ENCODE measurements at regions not wholly inside any gene's neighbourhood (a gene's known extent, or its start where the extent isn't known, plus 50 kb on each side); places are given as distances from the start of the nearest gene placed in this dataset.

DNA sequence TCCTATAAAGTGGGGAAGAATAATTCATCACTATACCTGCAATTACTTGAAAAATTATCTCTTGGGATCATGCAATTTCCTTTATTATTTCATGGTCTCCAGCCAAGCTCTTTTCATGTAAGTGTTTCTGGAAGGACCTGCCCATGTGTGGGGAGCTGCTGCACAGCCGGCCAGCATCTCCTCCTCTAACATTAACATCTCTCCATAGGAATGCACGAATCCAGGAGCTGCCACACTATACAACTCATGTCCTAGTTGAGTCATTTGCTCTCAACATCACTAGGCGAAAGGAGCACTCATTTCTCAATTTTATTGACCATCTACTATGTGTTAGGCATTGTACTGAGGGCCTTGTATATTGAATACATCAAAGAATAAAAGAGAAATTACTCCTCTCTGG lies 144.3 kb upstream of the ERBB4 start:
- H3K4me3 ChIP-seq (replicated peaks; ENCODE audit: low read depth, low read length), result no peak overlapping the region
- TF ChIP-seq, protein P1, sequence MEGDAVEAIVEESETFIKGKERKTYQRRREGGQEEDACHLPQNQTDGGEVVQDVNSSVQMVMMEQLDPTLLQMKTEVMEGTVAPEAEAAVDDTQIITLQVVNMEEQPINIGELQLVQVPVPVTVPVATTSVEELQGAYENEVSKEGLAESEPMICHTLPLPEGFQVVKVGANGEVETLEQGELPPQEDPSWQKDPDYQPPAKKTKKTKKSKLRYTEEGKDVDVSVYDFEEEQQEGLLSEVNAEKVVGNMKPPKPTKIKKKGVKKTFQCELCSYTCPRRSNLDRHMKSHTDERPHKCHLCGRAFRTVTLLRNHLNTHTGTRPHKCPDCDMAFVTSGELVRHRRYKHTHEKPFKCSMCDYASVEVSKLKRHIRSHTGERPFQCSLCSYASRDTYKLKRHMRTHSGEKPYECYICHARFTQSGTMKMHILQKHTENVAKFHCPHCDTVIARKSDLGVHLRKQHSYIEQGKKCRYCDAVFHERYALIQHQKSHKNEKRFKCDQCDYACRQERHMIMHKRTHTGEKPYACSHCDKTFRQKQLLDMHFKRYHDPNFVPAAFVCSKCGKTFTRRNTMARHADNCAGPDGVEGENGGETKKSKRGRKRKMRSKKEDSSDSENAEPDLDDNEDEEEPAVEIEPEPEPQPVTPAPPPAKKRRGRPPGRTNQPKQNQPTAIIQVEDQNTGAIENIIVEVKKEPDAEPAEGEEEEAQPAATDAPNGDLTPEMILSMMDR (IDR thresholded peaks at IDR 0.05; ENCODE audit: low read length, missing control alignments), result no peak

DNA sequence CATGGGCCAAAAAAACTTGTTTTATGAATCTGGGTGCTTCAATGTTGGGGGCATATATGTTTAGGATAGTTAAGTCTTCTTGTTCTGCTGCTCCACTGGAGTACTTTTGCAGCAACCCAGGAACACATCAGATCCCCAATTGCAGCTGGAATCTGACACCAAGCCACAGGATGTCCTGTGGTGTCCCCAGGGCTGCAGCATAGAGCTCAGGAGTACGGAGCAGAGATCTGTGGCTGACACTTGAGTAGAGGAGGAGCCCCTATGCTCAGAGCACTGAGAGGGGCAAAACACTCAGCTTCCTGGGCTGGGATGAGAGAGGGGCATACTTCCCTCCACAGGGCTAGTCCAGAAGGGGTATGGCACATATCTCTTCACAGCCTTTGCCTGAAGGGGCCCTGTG lies 138.9 kb upstream of the ERBB4 start:
- TF ChIP-seq, protein P1 (IDR thresholded peaks at IDR 0.05; ENCODE audit: low read length, missing control alignments), result no peak
- no peak for DNase-seq (ENCODE audit: low read depth)
- no peak overlapping the region for H3K4me3 ChIP-seq (replicated peaks; ENCODE audit: low read depth, low read length)

More for the DNA sequence above, 144.3 kb upstream of the ERBB4 start:
- no peak for DNase-seq (ENCODE audit: low read depth)

DNA sequence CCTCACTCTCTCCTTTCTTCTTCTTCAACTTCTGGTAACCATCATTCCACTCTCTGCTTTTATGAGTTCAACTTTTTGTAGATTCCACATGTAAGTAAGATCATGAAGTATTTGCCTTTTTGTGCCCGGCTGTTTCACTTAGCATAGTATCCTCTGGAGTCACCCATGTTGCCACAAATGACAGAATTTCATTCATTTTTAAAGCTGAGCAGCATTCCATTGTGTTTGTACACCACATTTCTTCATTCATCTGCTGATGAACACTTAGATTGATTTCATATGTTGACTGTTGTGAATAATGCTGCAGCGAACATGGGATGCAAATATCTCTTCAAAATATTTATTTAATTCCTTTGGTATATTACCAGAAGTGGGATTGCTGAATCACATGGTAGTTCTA lies 133.6 kb upstream of the ERBB4 start:
- no peak overlapping the region for H3K4me3 ChIP-seq (replicated peaks; ENCODE audit: low read depth, low read length)
- no peak for DNase-seq (ENCODE audit: low read depth)
- TF ChIP-seq, protein P1 (IDR thresholded peaks at IDR 0.05; ENCODE audit: low read length, missing control alignments), result no peak

DNA sequence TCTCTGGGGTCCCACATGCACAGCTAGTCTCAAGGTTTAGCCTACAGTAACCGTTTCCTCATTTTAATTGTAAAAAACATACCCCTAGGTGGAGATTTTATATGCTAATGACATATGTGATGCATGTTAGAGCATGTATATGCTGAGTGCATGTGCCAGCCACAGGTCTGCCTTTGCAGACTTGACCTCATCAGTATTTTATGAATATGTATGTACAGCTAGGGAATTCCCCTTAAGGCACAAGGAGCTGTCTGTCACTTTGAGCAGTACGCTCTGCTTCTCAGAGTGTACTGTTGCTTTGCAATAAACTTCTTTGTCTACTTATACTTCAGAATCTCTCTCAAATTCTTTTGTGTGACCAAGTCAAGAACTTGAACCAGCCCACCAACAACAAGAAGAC lies 131.2 kb upstream of the ERBB4 start:
- DNase-seq (ENCODE audit: low read depth), result no peak
- H3K4me3 ChIP-seq (replicated peaks; ENCODE audit: low read depth, low read length), result no peak overlapping the region
- TF ChIP-seq, protein P1 (IDR thresholded peaks at IDR 0.05; ENCODE audit: low read length, missing control alignments), result no peak

DNA sequence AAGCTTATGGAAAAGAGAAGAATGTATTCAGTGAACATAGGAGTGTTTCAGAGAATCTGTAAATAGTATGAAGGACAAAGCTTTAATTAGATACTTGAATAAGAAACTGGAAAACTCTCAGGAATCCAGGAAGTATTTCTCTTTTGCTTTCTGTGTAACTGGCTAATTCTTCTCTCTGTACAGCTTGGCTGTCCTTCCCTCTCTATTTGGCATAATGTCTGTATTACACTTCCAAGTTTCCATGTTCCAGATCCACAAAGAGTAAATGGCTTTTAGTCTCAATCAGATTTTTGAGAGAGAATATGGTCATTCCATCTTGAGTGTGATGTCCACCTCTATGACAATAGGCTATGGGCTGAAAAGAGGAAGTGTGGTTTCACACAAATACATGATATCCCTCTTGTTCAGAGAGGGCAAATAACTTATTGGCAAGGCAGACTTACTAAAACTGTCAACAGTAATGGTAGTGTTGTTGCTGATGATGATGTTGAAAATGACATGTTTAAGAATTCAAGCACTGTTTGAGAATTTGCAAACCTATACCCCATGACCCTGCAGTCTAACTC lies 129.2 kb upstream of the ERBB4 start:
- no peak for DNase-seq (ENCODE audit: low read depth)
- no peak overlapping the region for H3K4me3 ChIP-seq (replicated peaks; ENCODE audit: low read depth, low read length)
- TF ChIP-seq, protein P1 (IDR thresholded peaks at IDR 0.05; ENCODE audit: low read length, missing control alignments), result no peak

DNA sequence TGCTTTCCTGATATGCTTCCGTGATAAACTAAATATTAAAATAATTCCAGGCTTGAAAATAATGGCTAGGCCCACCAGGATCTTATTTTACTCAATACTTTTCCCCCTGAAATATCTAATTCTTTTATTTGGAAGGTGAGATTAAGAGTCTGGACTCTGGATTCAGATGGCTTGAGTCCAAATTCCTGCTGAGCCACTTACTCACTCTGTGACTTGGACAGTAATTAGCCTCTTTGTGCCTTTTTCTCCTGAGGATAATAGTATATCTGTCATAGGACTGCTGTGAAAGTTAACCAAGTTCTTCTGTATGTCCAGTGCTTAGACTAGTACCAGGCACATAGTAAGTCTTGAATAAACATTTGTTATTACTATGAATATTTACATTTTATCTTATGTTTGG lies 127.3 kb upstream of the ERBB4 start:
- no peak for DNase-seq (ENCODE audit: low read depth)
- H3K4me3 ChIP-seq (replicated peaks; ENCODE audit: low read depth, low read length), result no peak overlapping the region
- TF ChIP-seq, protein P1 (IDR thresholded peaks at IDR 0.05; ENCODE audit: low read length, missing control alignments), result no peak

DNA sequence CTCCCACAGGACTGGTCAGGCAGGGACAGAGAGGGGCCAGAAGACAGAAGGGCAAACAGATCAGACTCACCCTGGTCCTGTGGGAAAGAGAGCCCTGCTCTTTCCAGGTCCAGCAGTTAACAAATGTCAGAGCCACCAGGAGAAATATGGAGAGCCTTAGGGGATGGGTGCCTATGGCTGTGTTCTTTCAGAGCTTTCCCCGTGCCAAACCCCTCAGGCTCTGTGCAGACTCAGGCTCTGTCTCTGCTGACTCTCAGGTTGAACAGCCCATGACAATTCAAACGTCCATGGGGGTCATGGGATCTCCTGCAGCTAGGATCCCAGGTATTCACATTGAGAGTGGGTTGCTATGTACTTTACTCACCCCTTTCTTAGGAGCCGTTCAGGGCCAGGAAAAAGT lies 120.8 kb upstream of the ERBB4 start:
- TF ChIP-seq, protein P1 (IDR thresholded peaks at IDR 0.05; ENCODE audit: low read length, missing control alignments), result no peak
- no peak for DNase-seq (ENCODE audit: low read depth)
- H3K4me3 ChIP-seq (replicated peaks; ENCODE audit: low read depth, low read length), result no peak overlapping the region

Measured in fibroblast of pulmonary artery (primary cell).